ENCODE measurements at regions not wholly inside any gene's neighbourhood (a gene's known extent, or its start where the extent isn't known, plus 50 kb on each side); places are given as distances from the start of the nearest gene placed in this dataset.

- WGBS, 2 donors, result 64 to 75% methylated on average over 6 of the region's 6 CpGs
- intact Hi-C loops (cut with DNase I), result no loop called here
- Histone ChIP-seq H3K4me1 (no peaks in the 10 kb centered on the region), H3K27ac (no peak overlapping the region), H3K27me3 (no peaks in the 10 kb centered on the region), H3K36me3 (no peaks in the 10 kb centered on the region), H3K9me3 (no peaks in the 10 kb centered on the region), H3K4me3 (replicated peaks in 1 of 3) (no peak overlapping the region)
- TF ChIP-seq POLR2A (IDR thresholded peaks at IDR 0.05), result no peak
- no peak for TF ChIP-seq CTCF (IDR thresholded peaks at IDR 0.05)
- no peak for DNase-seq
Measured at GRCh38 chr16:88306860-88307545, 75.8 kb upstream of the ZNF469 start.

- TF ChIP-seq CTCF (IDR thresholded peaks at IDR 0.05), result no peak
- no peak for TF ChIP-seq POLR2A (IDR thresholded peaks at IDR 0.05)
- Histone ChIP-seq H3K27ac (no peak overlapping the region), H3K9me3 (no peaks in the 10 kb centered on the region), H3K27me3 (no peaks in the 10 kb centered on the region), H3K36me3 (no peaks in the 10 kb centered on the region), H3K4me3 (replicated peaks in 1 of 3) (no peak overlapping the region), H3K4me1 (no peaks in the 10 kb centered on the region)
- WGBS, 2 donors, result 92 to 95% methylated on average over 5 of the region's 5 CpGs
- intact Hi-C loops (cut with DNase I), result no loop called here
- no peak for DNase-seq
Measured at GRCh38 chr16:88308441-88309173, 74.2 kb upstream of the ZNF469 start.

GRCh38 chr16:88309174-88309907 lies 73.4 kb upstream of the ZNF469 start:
- no peak for DNase-seq
- Histone ChIP-seq H3K27ac (no peak overlapping the region), H3K27me3 (no peaks in the 10 kb centered on the region), H3K9me3 (no peaks in the 10 kb centered on the region), H3K4me3 (replicated peaks in 1 of 3) (no peak overlapping the region), H3K36me3 (no peaks in the 10 kb centered on the region), H3K4me1 (no peaks in the 10 kb centered on the region)
- TF ChIP-seq POLR2A (IDR thresholded peaks at IDR 0.05) (no peak), CTCF (IDR thresholded peaks at IDR 0.05) (no peak)
- WGBS, 2 donors, result 82 to 84% methylated on average over 8 to 10 of the region's 17 CpGs
- intact Hi-C loops (cut with DNase I), result no loop called here

GRCh38 chr16:88309908-88310265 lies 72.9 kb upstream of the ZNF469 start:
- no peak for TF ChIP-seq CTCF (IDR thresholded peaks at IDR 0.05)
- TF ChIP-seq POLR2A (IDR thresholded peaks at IDR 0.05), result no peak
- H3K9me3 ChIP-seq, result no peaks in the 10 kb centered on the region
- intact Hi-C loops (cut with DNase I), result no loop called here
- DNase-seq, result no peak
- no peaks in the 10 kb centered on the region for H3K27me3 ChIP-seq
- H3K36me3 ChIP-seq, result no peaks in the 10 kb centered on the region
- no peak overlapping the region for H3K27ac ChIP-seq
- WGBS, 2 donors, result 23 to 45% methylated on average over 3 of the region's 3 CpGs
- no peak overlapping the region for H3K4me3 ChIP-seq (replicated peaks in 1 of 3)
- no peaks in the 10 kb centered on the region for H3K4me1 ChIP-seq
